Smooth muscle cell (in vitro differentiated cells): ENCODE measurements at regions not wholly inside any gene's neighbourhood (a gene's known extent, or its start where the extent isn't known, plus 50 kb on each side); places are given as distances from the start of the nearest gene placed in this dataset.

Source experiments
- DNase-seq: peaks from one replicate; lab custom pipeline; 2025; ENCODE audit not compliant: unreplicated experiment; lab: John Stamatoyannopoulos, UW
- H2AFZ ChIP-seq: fragments of 200-600 bp; sonication (generic); 2 replicates; pipeline ENCODE4 v1.6.0; 2016; ENCODE audit warnings: antibody characterized with exemption, low read depth, mild to moderate bottlenecking
- H3F3A ChIP-seq: fragments of 200-600 bp; sonication (generic); 2 replicates; pipeline ENCODE4 v1.6.0; 2017; ENCODE audit warnings: antibody characterized with exemption, low read depth
- H3K27ac ChIP-seq: fragments of 200-600 bp; sonication (generic); 2 replicates; pipeline ENCODE4 v1.5.1; 2016; ENCODE audit warnings: low read depth, mild to moderate bottlenecking
- H3K27me3 ChIP-seq: fragments of 200-600 bp; sonication (generic); 2 replicates; pipeline ENCODE4 v1.6.1; 2016; ENCODE audit warnings: low read depth, mild to moderate bottlenecking
- H3K36me3 ChIP-seq: fragments of 200-600 bp; sonication (generic); 2 replicates; pipeline ENCODE4 v1.5.1; 2016; ENCODE audit warnings: low read depth
- H3K4me1 ChIP-seq: fragments of 200-600 bp; sonication (generic); 2 replicates; pipeline ENCODE4 v1.5.1; 2016; ENCODE audit warnings: low read depth
- H3K4me2 ChIP-seq: fragments of 200-600 bp; sonication (generic); 2 replicates; pipeline ENCODE4 v1.6.0; 2016; ENCODE audit warnings: mild to moderate bottlenecking
- H3K4me3 ChIP-seq: fragments of 200-600 bp; sonication (generic); 2 replicates; pipeline ENCODE4 v1.5.1; 2016; ENCODE audit warnings: mild to moderate bottlenecking
- H3K79me2 ChIP-seq: fragments of 200-600 bp; sonication (generic); 2 replicates; pipeline ENCODE4 v1.6.0; 2016; ENCODE audit warnings: low read depth, mild to moderate bottlenecking
- H3K9ac ChIP-seq: fragments of 200-600 bp; sonication (generic); 2 replicates; pipeline ENCODE4 v1.6.0; 2016; ENCODE audit warnings: low read depth
- H3K9me3 ChIP-seq: fragments of 200-600 bp; sonication (generic); replicated peaks from 2 replicates; pipeline ENCODE4 v1.5.1; 2016; ENCODE audit warnings: low read depth
- H4K20me1 ChIP-seq: fragments of 200-600 bp; sonication (generic); 2 replicates; pipeline ENCODE4 v1.6.0; 2016; ENCODE audit warnings: low read depth
- WGBS: methylation state at CpG from one replicate; pipeline ENCODE4 v1.1.7; 2016; ENCODE audit warnings: low lambda C conversion rate; 5-methylcytosine and 5-hydroxymethylcytosine counted together
- TF ChIP-seq, protein P1 (sequence below): fragments of 200-600 bp; sonication (generic); IDR thresholded peaks from 2 replicates; pipeline ENCODE4 v1.5.1; 2017; ENCODE audit warnings: borderline replicate concordance, mild to moderate bottlenecking, antibody characterized with exemption; ENCODE audit not compliant: insufficient read depth, poor library complexity, severe bottlenecking

DNA sequence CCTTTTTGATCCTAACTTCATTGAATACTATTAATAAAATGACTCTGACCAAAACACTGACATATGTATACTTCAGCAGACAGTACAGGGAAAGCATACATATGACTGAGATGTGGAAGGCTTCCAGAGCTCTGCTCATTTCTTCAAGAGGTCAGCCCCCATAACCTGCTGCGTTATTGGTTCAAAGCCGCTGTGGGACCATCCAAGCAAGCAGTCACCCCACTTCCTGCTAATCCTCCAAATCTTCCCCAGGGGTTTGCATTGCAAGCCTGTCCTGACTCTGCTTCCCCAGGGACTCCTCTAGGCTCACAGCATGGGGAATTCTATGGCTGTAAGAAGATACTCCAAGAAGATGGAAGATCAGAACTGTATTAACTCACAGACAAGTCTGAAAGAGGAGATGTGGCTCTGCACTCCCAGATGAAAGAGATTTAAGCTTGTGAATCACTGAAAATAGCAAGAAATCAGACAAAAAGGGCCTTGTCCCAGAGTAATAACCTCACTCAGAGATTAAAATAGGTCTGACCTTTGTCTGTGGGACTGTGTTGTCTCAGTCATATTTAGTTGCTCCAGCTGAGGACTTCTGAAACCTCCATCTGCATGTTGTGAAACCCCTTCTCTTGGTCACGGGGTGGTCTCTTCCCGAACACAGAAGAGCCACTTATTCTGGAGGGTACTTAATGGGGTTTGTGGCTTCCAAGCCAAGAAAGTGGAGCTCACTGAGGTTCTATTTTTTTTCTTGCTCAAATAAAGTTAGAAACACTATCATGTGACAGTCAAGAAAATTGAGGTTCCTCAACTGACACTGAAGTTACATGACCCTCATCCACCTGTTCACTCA lies 101.5 kb upstream of the MARCKS start:
- H3K27me3 ChIP-seq = no peaks in the 10 kb centered on the region
- DNase-seq = no peak
- H3F3A ChIP-seq = no peaks in the 10 kb centered on the region
- TF ChIP-seq, protein P1, sequence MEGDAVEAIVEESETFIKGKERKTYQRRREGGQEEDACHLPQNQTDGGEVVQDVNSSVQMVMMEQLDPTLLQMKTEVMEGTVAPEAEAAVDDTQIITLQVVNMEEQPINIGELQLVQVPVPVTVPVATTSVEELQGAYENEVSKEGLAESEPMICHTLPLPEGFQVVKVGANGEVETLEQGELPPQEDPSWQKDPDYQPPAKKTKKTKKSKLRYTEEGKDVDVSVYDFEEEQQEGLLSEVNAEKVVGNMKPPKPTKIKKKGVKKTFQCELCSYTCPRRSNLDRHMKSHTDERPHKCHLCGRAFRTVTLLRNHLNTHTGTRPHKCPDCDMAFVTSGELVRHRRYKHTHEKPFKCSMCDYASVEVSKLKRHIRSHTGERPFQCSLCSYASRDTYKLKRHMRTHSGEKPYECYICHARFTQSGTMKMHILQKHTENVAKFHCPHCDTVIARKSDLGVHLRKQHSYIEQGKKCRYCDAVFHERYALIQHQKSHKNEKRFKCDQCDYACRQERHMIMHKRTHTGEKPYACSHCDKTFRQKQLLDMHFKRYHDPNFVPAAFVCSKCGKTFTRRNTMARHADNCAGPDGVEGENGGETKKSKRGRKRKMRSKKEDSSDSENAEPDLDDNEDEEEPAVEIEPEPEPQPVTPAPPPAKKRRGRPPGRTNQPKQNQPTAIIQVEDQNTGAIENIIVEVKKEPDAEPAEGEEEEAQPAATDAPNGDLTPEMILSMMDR = no peak
- no peaks in the 10 kb centered on the region for H3K79me2 ChIP-seq
- no peaks in the 10 kb centered on the region for H4K20me1 ChIP-seq
- no peak overlapping the region for H3K4me3 ChIP-seq
- H2AFZ ChIP-seq = peak overlapping the region; percentile 16
- 89% methylated on average over 4 of the region's 4 CpGs for WGBS
- H3K9me3 ChIP-seq = no peaks in the 10 kb centered on the region
- H3K9ac ChIP-seq = no peak overlapping the region
- H3K4me1 ChIP-seq = no peaks in the 10 kb centered on the region
- H3K4me2 ChIP-seq = no peak overlapping the region
- H3K36me3 ChIP-seq = no peaks in the 10 kb centered on the region
- H3K27ac ChIP-seq = no peak overlapping the region

DNA sequence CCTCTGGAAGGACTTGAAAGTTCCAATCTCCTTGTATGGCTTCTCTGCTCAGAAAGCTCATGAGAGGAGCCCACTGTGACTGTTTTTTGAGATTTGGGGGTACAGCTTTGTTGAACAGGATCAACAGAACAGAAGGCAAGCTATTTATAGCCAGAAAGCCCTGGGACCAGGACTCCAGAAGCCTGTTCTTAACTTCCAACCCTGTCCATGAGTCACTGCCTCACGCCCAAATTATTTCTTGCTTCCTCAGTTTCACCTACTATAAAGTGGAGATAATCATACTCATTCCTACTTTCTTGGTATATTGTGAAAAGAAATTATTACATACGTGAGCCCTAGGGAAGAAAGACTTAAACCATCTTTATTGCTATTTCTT lies 100.9 kb upstream of the MARCKS start:
- Histone ChIP-seq H3K27me3 (no peaks in the 10 kb centered on the region), H3K27ac (no peak overlapping the region), H3K9ac (no peak overlapping the region), H2AFZ (no peak overlapping the region), H3K9me3 (no peaks in the 10 kb centered on the region), H3F3A (no peaks in the 10 kb centered on the region), H3K4me3 (no peak overlapping the region), H4K20me1 (no peaks in the 10 kb centered on the region), H3K4me1 (no peaks in the 10 kb centered on the region), H3K4me2 (no peak overlapping the region), H3K36me3 (no peaks in the 10 kb centered on the region), H3K79me2 (no peaks in the 10 kb centered on the region)
- 65% methylated on average over 2 of the region's 2 CpGs for WGBS
- TF ChIP-seq, protein P1 = no peak
- DNase-seq = no peak

DNA sequence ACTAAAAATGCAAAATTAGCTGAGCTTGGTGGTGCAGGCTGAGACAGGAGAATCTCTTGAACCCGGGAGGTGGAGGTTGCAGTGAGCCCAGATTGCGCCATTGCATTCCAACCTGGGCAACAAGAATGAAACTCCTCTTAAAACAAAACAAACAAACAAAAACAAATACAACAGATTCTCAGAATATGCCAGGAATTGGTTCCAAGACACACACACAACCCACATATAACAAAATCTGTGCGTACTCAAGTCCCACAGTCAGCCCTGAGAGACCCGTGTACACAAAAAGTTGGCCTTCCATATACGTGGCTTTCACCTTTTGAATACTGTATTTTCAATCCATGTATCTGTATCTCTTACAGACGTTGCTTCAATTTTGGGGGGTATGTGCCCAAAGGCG lies 98.9 kb upstream of the MARCKS start:
- H3F3A ChIP-seq = no peaks in the 10 kb centered on the region
- H3K4me3 ChIP-seq = no peak overlapping the region
- 98% methylated on average over 7 of the region's 7 CpGs for WGBS
- no peaks in the 10 kb centered on the region for H3K36me3 ChIP-seq
- H3K9me3 ChIP-seq = no peaks in the 10 kb centered on the region
- TF ChIP-seq, protein P1 = no peak
- H3K79me2 ChIP-seq = no peaks in the 10 kb centered on the region
- DNase-seq = no peak
- no peaks in the 10 kb centered on the region for H4K20me1 ChIP-seq
- H3K4me2 ChIP-seq = no peak overlapping the region
- H3K9ac ChIP-seq = no peak overlapping the region
- H3K4me1 ChIP-seq = no peaks in the 10 kb centered on the region
- no peak overlapping the region for H3K27ac ChIP-seq
- no peak overlapping the region for H2AFZ ChIP-seq
- no peaks in the 10 kb centered on the region for H3K27me3 ChIP-seq
